Right lobe of liver (tissue), 4 donors: ENCODE measurements at regions not wholly inside any gene's neighbourhood (a gene's known extent, or its start where the extent isn't known, plus 50 kb on each side); places are given as distances from the start of the nearest gene placed in this dataset.

Experiments
- CTCF ChIP-seq, 4 donors: fragments of 200-600 bp in 3 of 4; fragments of 450-650 bp in 1 of 4; IDR thresholded peaks; one replicate each; pipeline versions ENCODE4 v1.5.1 to v1.8.0; 2016 to 2022; ENCODE audit warnings: antibody characterized with exemption in 4 of 4, mild to moderate bottlenecking in 2 of 4
- POLR2A ChIP-seq: fragments of 450-650 bp; IDR thresholded peaks from one replicate; pipeline ENCODE4 v1.6.1; 2017; ENCODE audit warnings: antibody characterized with exemption, mild to moderate bottlenecking
- donor health status: DM: no; HTN: no; CAD: no.
- donor health status: DM: no; HTN: no; CAD: no.
- donor health status: DM: no; HTN: yes; CAD: no.

DNA sequence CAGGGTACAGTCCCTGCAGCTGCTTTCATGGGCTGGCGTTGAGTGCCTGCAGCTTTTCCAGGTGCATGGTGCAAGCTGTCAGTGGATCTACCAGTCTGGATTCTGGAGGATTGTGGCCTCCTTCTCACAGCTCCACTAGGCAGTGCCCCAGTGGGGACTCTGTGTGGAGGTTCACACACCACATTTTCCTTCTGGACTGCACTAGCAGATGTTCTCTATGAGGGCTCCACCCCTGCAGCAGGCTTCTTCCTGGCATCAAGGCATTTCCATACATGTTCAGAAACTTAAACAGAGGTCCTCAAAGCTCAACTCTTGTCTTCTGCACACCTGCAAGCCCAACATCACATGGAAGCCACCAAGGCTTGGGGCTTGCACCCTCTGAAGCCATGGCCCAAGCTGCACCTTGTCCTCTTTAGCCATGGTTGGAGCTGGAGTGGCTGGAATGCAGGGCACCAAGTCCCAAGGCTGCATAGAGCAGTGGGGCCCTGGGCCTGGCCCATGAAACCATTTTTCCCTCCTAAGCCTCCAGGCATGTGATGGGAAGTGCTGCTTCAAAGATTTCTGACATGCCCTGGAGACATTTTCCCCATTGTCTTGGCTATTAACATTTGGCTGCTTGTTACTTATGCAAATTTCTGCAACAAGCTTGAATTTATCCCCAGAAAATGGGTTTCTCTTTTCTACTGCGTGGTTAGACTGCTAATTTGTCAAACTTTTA is 250.2 kb upstream of the COPS8 start:
- TF ChIP-seq POLR2A (no peak), CTCF (IDR thresholded peaks at IDR 0.05) (no peak)
